Right cardiac atrium (tissue), 5 donors: ENCODE measurements at regions not wholly inside any gene's neighbourhood (a gene's known extent, or its start where the extent isn't known, plus 50 kb on each side); places are given as distances from the start of the nearest gene placed in this dataset.
"Not testable (repeated sequence)": the region's sequence is repeated elsewhere in the genome, so short reads cannot be mapped to it uniquely, and the experiment has no call there.

Source experiments
- ATAC-seq, 2 donors: fragments of 200-7000 bp; cut with Tn5 transposase; one replicate each; pipeline versions ENCODE4 v1.8.0 to v1.9.1; 2020; ENCODE audit warnings: moderate library complexity in 2 of 2, mild to moderate bottlenecking in 1 of 2
- DNase-seq, 3 donors: peaks; one replicate each; pipeline ENCODE4 v3.0.0-alpha.2; 2020
- H3K27ac ChIP-seq: one replicate; pipeline ENCODE4 v1.5.1; 2013; ENCODE audit warnings: mild to moderate bottlenecking, low read length, control low read depth, moderate library complexity
- H3K27me3 ChIP-seq: one replicate; pipeline ENCODE4 v1.6.1; 2013; ENCODE audit not compliant: control insufficient read depth, insufficient read depth
- H3K4me1 ChIP-seq: one replicate; pipeline ENCODE4 v1.6.1; 2013; ENCODE audit warnings: low read length; ENCODE audit not compliant: control insufficient read depth, insufficient read depth
- H3K4me3 ChIP-seq: one replicate; pipeline ENCODE4 v1.5.1; 2013; ENCODE audit warnings: low read length, control low read depth
- H3K9me3 ChIP-seq: one replicate; pipeline ENCODE4 v1.6.1; 2013; ENCODE audit warnings: low read length; ENCODE audit not compliant: control insufficient read depth
- WGBS: extraction: QIAGEN DNeasy Blood & Tissue Kit; methylation state at CpG from one replicate; pipeline ENCODE4 v1.1.7; 2013; 5-methylcytosine and 5-hydroxymethylcytosine counted together
- intact Hi-C, 4 donors: fragments of 100-400 bp; cut with DNase I; formaldehyde crosslinking; loops; one replicate each; pipeline versions ENCODE4 v1.11.0 to v1.14.0; 2022 to 2023
- donor health status: healthy with polysubstance abuse.
- donor health status: DM: no; HTN: yes; CAD: no.
- donor health status: DM: no; HTN: no; CAD: no.
- donor health status: DM: no; HTN: yes; CAD: no; lungs with severe emphysema.
- donor health status: DM: yes; HTN: yes; CAD: no.

DNA sequence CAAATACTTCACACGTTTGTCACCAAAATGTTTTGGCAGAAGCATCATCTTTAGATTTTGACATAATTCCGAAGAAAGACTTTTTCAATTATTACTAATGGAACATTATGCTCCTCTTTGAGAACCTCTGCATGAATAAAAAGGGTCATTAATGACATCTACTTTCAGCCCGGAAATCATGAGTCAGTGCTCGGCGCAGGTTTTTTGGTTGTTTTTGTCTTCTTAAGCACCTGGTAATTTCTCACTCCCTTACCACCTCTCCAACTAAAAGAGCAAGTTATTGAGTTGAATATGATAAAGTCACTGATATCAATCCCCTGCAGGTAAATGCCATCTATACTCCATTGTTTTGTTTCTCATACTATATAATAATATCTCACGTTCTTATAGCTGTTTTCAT lies 113.0 kb upstream of the PBX1 start:
- Histone ChIP-seq H3K4me3 (no peak overlapping the region), H3K27me3 (no peaks in the 10 kb centered on the region), H3K4me1 (no peaks in the 10 kb centered on the region), H3K9me3 (no peaks in the 10 kb centered on the region), H3K27ac (no peak overlapping the region)
- WGBS, result 91% methylated on average over 6 of the region's 6 CpGs
- intact Hi-C loops, result loop anchor here in 1 of 4 donors (10.0 kb wide), 1 partner anchor 61 kb away; no protein-coding TSS in a partner anchor
- ATAC-seq, result no peak
- no peak for DNase-seq

- no peaks in the 10 kb centered on the region for H3K9me3 ChIP-seq
- no peaks in the 10 kb centered on the region for H3K4me1 ChIP-seq
- ATAC-seq, result no peak
- intact Hi-C loops, result no loop called here
- 91% methylated on average over 1 of the region's 1 CpG for WGBS
- H3K27me3 ChIP-seq, result no peaks in the 10 kb centered on the region
- no peak for DNase-seq
- no peak overlapping the region for H3K4me3 ChIP-seq
- H3K27ac ChIP-seq, result no peak overlapping the region
Measured at GRCh38 chr1:164452549-164452948, 106.4 kb upstream of the PBX1 start.

DNA sequence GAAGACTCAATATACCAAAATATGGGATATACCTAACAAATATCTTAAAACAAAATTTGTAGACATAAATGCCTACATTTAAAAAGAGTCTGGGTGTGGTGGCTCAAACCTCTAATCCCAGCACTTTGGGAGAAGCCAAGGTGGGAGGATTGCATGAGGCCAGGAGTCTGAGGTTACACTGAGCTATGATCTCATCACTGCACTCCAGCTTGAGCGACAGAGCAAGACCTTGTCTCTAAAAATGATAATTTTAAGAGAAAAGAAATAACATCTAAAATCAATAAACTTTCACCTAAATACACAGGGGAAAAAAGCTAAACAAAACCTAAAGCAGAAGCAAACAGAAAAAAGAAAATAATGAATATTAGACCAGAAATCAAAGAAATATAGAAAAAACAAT lies 102.7 kb upstream of the PBX1 start:
- no peaks in the 10 kb centered on the region for H3K27me3 ChIP-seq
- 77% methylated on average over 1 of the region's 1 CpG for WGBS
- no peaks in the 10 kb centered on the region for H3K9me3 ChIP-seq
- DNase-seq, result no peak
- H3K4me1 ChIP-seq, result no peaks in the 10 kb centered on the region
- H3K27ac ChIP-seq, result no peak overlapping the region
- ATAC-seq, result no peak
- intact Hi-C loops, result no loop called here
- no peak overlapping the region for H3K4me3 ChIP-seq

DNA sequence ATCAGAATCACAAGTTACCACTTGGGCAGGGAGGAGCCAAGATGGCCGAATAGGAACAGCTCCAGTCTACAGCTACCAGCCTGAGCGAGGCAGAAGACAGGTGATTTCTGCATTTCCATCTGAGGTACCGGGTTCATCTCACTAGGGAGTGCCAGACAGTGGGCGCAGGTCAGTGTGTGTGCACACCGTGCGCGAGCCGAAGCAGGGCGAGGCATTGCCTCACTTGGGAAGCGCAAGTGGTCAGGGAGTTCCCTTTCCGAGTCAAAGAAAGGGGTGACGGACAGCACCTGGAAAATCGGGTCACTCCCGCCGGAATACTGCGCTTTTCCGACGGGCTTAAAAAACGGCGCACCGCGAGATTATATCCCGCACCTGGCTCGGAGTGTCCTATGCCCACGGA lies 99.8 kb upstream of the PBX1 start:
- H3K9me3 ChIP-seq, ATAC-seq, H3K4me1 ChIP-seq, H3K27me3 ChIP-seq, H3K4me3 ChIP-seq, H3K27ac ChIP-seq, intact Hi-C loops: not testable (repeated sequence)
- WGBS, result 96% methylated on average over 25 of the region's 25 CpGs
- DNase-seq, result peak in 1 of 3 donors; percentile 9

DNA sequence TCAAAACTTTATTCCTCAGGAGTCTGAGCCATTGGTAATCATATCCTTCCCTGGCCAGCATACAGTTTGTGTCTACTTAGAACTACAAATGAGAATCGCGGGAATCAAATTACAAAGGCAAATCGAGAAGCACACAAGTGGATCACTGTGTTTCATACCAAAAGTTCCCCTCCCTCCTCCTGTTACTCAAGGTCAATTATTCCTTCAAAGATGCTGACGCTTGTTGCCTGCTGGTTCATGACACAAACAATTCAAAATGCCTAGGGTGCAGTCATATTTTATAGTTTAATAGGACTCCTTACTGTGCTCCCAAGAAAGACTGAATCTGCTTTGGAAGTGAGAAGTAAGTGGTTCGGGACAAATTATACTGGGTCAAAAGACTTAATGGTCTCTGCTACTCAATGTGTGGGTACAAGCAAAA lies 93.0 kb upstream of the PBX1 start:
- WGBS, result 93% methylated on average over 5 of the region's 5 CpGs
- Histone ChIP-seq H3K9me3 (no peaks in the 10 kb centered on the region), H3K27ac (no peak overlapping the region), H3K4me3 (no peak overlapping the region), H3K4me1 (no peaks in the 10 kb centered on the region), H3K27me3 (no peaks in the 10 kb centered on the region)
- intact Hi-C loops, result no loop called here
- DNase-seq, result no peak
- no peak for ATAC-seq

DNA sequence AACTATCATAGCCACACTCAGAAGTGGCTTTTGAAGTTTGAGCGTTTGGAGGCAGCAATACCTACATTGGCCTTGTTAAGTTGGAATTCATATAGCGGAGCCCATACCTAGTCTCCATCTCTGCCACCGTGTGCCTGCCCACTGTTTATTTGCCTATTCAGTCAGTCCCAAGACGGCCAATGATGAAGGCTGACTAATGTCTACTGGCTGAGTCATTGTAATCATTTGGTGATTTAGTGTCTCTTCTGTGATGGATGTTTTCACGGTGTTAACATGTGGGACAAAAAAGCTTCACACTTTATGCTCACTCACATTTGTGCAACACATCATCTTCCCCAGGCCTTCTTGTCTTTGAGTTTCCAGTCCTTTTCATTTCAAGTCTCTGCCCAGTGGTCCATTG lies 92.6 kb upstream of the PBX1 start:
- 91% methylated on average over 5 of the region's 5 CpGs for WGBS
- ATAC-seq, result no peak
- H3K4me1 ChIP-seq, result no peaks in the 10 kb centered on the region
- no peaks in the 10 kb centered on the region for H3K27me3 ChIP-seq
- no peaks in the 10 kb centered on the region for H3K9me3 ChIP-seq
- intact Hi-C loops, result no loop called here
- H3K4me3 ChIP-seq, result no peak overlapping the region
- no peak overlapping the region for H3K27ac ChIP-seq
- no peak for DNase-seq

DNA sequence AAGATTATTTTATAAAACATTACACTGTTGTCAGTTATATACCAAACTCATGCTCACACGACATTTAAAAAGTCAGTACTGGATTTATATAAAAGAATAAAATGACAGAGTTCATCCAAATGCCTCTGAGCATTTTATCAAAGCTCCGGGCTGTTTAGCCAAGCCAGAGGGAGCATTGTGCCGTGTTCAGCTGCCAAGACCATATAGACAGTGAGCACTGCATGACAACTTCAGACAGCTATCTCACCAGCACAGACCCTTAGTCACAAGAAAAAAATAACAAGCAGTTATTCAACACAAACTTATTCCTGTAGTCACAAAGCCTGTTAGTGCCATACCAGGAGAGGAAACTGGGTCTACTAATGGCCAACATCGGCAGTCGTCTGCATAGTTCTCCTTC lies 88.0 kb upstream of the PBX1 start:
- Histone ChIP-seq H3K4me1 (no peaks in the 10 kb centered on the region), H3K9me3 (no peaks in the 10 kb centered on the region), H3K4me3 (no peak overlapping the region), H3K27ac (no peak overlapping the region), H3K27me3 (no peaks in the 10 kb centered on the region)
- DNase-seq (no peak), ATAC-seq (no peak)
- intact Hi-C loops, result no loop called here
- 41% methylated on average over 5 of the region's 5 CpGs for WGBS

DNA sequence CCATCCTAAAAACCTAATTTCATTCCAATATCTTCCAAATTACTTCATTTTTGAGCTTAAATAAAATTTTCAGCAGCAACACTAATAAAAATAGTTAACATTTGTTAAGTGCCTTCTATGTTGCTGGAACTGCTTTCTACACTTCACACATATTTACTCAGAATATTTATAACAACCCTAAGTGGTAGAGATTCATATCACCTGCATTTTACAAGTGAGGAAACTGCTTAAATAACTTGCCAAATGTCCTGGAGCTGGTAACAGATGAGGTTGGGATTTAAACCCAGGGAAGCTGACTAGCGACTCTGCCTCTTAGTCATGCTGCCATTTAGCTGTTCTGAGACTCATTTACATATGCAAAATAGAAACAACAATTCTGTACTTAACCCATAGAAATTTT lies 86.1 kb upstream of the PBX1 start:
- no peak overlapping the region for H3K27ac ChIP-seq
- intact Hi-C loops, result no loop called here
- DNase-seq (no peak), ATAC-seq (no peak)
- no peaks in the 10 kb centered on the region for H3K27me3 ChIP-seq
- no peaks in the 10 kb centered on the region for H3K9me3 ChIP-seq
- no peak overlapping the region for H3K4me3 ChIP-seq
- H3K4me1 ChIP-seq, result no peaks in the 10 kb centered on the region
- 71% methylated on average over 1 of the region's 1 CpG for WGBS

DNA sequence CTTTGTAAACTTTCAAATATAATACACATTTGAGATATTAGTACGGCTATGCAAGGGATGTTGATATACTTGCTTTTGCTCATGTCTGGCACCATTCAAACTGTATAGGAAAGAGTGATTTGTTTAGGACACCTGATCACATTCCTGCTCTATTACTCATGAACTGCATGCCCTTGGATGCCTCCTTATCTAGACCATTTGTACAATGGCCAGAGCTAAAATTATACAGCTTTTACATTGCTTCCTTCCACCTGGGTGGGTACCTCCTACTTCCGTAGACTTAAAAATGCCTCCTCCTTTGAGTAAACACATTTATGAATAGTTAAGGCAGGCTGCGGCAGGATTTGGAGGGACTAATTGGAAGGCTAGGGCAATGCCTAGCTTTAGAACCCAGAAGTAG lies 85.4 kb upstream of the PBX1 start:
- Histone ChIP-seq H3K4me3 (no peak overlapping the region), H3K27ac (no peak overlapping the region), H3K9me3 (no peaks in the 10 kb centered on the region), H3K4me1 (no peaks in the 10 kb centered on the region), H3K27me3 (no peaks in the 10 kb centered on the region)
- ATAC-seq (no peak), DNase-seq (no peak)
- intact Hi-C loops, result no loop called here
- 62% methylated on average over 3 of the region's 3 CpGs for WGBS

GRCh38 chr1:164475834-164476233 lies 83.2 kb upstream of the PBX1 start:
- Histone ChIP-seq H3K27ac (no peak overlapping the region), H3K4me3 (no peak overlapping the region), H3K4me1 (no peaks in the 10 kb centered on the region), H3K9me3 (no peaks in the 10 kb centered on the region), H3K27me3 (no peaks in the 10 kb centered on the region)
- intact Hi-C loops, result no loop called here
- no peak for ATAC-seq
- DNase-seq, result no peak
- 56% methylated on average over 7 of the region's 7 CpGs for WGBS

GRCh38 chr1:164477343-164477742 lies 81.6 kb upstream of the PBX1 start:
- H3K27ac ChIP-seq, result no peak overlapping the region
- H3K4me1 ChIP-seq, result no peaks in the 10 kb centered on the region
- H3K4me3 ChIP-seq, result no peak overlapping the region
- ATAC-seq, result no peak
- H3K9me3 ChIP-seq, result no peaks in the 10 kb centered on the region
- 71% methylated on average over 4 of the region's 4 CpGs for WGBS
- no peaks in the 10 kb centered on the region for H3K27me3 ChIP-seq
- no peak for DNase-seq
- intact Hi-C loops, result no loop called here

GRCh38 chr1:164479242-164479641 lies 79.7 kb upstream of the PBX1 start:
- no peak for ATAC-seq
- Histone ChIP-seq H3K4me1 (no peaks in the 10 kb centered on the region), H3K27ac (no peak overlapping the region), H3K27me3 (no peaks in the 10 kb centered on the region), H3K9me3 (no peaks in the 10 kb centered on the region), H3K4me3 (no peak overlapping the region)
- no peak for DNase-seq
- intact Hi-C loops, result no loop called here
- 16% methylated on average over 1 of the region's 1 CpG for WGBS
